DMS53 treated with DMSO at 0.1 percent for 48 hours (cell line): ENCODE measurements at regions not wholly inside any gene's neighbourhood (a gene's known extent, or its start where the extent isn't known, plus 50 kb on each side); places are given as distances from the start of the nearest gene placed in this dataset.

ENCODE experiments used
- DNase-seq: peaks from one replicate; lab custom pipeline; 2025; ENCODE audit not compliant: unreplicated experiment; lab: John Stamatoyannopoulos, UW

DNA sequence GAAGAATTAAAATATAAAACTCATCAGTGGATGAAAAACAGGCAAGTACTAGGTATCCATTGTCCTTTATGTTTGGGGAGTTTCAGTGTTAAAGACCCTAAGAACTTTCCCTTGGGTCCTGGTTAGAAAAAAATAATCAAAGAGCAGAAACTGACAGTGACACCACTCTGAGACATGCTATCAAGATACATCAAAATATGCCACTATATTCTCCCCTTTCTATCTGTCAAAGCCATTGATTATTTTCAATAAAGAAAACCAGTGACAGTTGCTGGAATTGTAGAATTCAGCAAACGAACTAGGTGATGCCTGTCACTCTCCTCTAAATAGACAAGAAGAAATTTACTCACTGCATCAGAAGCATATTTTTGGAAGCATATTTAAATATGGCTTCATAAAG, 496.7 kb upstream of the CFAP20DC start:
- DNase-seq, result no peak

GRCh38 chr3:59545374-59545773, 495.5 kb upstream of the CFAP20DC start:
- no peak for DNase-seq

DNA sequence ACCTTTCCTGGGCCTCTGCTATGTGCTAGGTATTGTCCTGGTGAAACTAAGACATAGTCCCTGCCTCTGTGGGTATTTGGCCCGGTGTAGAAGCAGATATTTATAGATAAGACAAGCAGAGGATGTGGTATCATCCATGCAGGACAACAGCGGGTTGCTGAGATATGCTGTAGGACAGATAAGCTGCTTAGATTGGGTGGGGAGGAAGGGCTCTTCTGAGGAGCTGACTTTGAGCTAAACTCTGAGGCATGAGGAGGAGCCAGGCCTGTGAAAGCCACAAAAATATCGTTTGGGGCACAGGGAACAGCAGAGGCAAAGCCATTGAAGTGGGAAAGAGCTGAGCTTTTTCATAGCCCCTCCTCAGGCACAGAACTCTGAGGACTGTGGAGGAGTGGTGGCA, 492.5 kb upstream of the CFAP20DC start:
- no peak for DNase-seq

GRCh38 chr3:59540696-59541095, 490.9 kb upstream of the CFAP20DC start:
- DNase-seq, result no peak

DNA sequence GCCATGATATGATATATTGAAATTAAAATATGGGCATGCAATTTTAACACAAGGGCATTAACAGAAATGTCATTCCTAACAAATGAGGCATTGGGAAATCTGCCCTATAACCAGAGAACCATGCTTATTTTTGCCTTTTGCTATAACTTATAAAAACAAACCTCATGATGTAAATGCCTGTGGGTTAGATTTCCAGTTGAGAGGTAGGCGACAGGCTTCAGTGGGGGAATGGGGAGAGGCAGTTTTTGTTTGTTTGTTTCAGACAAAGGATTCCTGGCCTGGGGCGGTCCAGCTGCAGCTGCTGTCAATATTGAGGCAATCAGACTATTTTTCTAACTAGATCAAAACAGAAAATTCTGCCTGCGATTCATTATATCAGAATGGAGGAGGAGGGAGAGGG, 490.4 kb upstream of the CFAP20DC start:
- DNase-seq, result no peak

- no peak for DNase-seq
Measured at GRCh38 chr3:59538753-59539432, 489.1 kb upstream of the CFAP20DC start.

GRCh38 chr3:59535791-59536221, 486.0 kb upstream of the CFAP20DC start:
- no peak for DNase-seq

DNA sequence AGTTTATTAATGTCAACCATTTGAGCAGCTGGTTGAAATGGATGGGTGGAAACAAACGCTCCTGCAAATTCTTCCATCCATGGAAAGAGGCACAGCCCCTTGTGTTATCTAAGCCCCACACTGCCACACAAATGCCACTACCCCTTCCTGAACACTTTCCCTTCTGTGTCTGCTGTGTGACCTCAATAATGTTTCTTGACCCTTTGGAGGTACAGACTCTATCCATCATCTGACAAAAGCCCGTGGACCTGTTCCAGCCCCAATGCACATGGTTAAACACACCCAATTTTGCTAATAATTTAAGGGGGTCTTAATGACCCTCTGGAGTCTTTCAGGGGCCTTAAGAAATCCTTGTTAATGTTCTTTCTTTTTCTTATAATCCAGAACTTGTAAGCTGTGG, 482.2 kb upstream of the CFAP20DC start:
- no peak for DNase-seq

- DNase-seq, result no peak
Measured at GRCh38 chr3:59531066-59531745, 481.4 kb upstream of the CFAP20DC start.

DNA sequence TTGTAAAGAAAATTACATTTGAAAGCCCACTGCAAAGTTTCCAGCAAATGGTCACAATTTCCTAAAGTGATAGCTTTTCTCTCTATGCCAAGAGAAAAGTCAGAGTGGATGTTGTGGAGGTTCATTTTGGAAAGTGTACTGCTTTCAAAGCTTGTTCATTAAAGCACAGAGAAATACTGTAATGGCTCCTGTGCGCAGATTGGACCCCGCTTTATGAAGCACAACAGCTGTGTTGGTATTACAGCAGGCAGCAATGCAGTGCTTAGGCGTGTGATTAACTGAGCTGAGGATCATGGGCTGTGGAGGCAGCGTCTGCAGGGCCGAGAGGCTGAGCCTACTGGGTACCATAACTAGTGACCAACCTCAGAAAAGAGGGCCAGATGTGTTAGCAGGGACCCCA, 478.4 kb upstream of the CFAP20DC start:
- DNase-seq, result no peak

DNA sequence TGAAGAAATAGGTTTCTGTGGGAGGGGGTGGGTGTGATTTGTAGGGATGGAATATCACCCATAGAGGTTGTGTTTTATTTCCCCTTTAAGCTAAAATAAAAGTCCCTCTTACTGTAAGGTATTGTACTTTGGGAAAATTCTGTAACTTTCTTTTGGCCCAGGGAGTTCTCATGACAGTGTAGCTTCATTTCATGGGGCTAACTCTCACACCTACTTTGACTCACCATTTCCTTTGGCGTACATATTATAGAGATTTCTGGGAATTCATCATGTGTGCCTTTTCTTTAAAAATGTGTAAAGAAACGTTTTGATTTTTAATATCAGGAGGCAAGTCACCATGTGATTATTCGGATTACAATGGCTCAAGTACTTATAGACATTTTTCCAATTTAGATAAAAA, 477.7 kb upstream of the CFAP20DC start:
- DNase-seq, result no peak

DNA sequence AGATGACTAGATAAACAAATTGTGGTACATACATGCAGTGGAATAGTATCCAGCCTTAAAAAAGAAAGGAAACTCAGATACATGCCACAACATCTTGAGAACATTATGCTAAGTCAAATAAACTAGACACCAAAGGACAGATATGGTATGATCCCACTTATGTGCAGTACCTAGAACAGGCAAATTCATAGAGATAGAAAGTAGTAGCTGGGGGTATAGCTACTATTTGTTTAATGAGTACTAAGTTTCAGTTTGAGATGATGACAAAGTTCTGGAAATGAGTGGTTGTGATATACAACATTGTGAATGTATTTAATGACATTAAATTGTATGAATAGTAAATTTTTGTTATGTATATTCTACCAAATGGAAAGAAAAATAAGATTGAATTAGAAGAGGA, 477.2 kb upstream of the CFAP20DC start:
- no peak for DNase-seq

DNA sequence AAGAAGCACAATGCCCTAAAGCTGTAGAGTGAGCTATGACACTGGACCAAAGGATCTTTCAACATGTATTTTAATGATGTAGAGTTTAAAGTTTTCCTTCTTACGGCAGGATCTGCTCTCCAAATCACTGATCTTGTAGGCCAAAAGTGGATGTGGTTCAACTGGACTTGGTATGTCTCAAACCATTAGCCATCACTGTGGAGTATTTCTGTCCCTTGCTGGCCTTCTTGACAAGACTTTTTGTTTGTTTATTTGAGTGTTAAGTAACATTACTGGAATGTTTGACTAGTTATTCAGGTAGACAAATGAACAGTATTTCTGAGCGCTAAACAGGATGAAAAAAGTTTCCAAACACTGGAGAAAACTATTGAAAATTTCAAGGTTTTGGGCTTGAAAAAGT, 472.7 kb upstream of the CFAP20DC start:
- DNase-seq, result no peak

DNA sequence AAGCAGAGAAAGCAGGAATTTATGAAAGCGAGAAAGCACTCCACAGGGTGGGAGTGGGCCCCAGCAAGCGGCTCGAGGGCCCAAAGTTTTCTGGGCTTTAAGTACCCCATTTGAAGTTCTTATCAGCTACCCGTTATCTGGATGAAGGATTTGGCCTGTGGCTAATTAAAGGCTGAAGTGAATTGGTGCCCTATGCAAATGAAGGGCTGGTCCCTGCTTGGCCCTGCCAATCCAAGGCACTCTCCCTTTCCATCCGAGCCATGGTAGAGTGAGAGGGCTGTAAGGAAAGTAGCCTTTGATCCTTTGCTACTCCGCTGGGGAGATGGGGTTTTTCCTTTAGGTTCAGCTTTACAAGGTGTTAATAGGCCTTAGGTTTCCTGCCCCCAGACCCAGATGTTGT, 469.3 kb upstream of the CFAP20DC start:
- DNase-seq, result no peak

- no peak for DNase-seq
Measured at GRCh38 chr3:59518283-59519055, 468.6 kb upstream of the CFAP20DC start.

DNA sequence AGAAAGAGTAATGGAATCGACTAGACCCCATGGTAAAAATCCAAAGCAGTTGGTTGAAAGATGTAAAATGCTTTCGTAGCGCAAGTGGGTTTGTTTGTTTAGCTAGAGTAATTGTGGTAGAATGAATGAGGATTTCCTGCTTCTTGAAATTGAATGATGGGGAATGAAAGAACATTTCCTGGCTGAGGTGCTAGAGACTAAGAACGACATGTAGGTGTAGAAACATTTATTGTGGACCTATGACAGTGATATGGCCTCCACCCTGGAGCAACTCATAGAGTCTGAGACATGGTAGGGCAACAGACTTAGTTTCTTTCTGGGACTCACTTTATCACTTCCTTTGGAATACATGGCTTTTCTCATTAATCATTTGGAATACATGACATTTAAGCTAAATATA, 467.6 kb upstream of the CFAP20DC start:
- DNase-seq, result no peak

DNA sequence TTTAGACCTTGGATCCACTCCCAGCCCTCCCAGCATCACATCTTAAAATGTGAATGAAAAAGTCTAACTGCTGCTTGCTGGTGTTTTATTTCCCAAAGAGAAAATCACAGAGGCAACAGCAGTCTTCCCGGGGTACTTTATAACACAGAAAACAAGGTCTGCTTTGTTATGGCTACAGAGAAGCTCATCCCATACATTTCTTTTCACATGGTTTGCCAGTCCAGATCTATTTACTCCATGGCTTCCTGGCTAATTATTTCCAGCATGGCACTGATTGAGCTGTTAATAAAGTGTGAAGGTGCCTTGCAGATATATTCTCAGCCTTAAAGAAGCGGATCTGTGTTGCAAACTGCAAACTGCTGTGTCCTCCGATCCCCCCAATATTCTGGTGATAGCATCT, 466.1 kb upstream of the CFAP20DC start:
- DNase-seq, result no peak

GRCh38 chr3:59514865-59515482, 465.1 kb upstream of the CFAP20DC start:
- DNase-seq, result no peak

GRCh38 chr3:59513570-59513969, 463.7 kb upstream of the CFAP20DC start:
- no peak for DNase-seq

GRCh38 chr3:59512066-59512465, 462.2 kb upstream of the CFAP20DC start:
- no peak for DNase-seq

GRCh38 chr3:59510576-59510975, 460.8 kb upstream of the CFAP20DC start:
- no peak for DNase-seq

- DNase-seq, result no peak
Measured at GRCh38 chr3:59508273-59508672, 458.4 kb upstream of the CFAP20DC start.
